H1 (cell line): ENCODE measurements at regions not wholly inside any gene's neighbourhood (a gene's known extent, or its start where the extent isn't known, plus 50 kb on each side); places are given as distances from the start of the nearest gene placed in this dataset.

ENCODE experiments used
- CTCF ChIP-seq, 3 experiments: IDR thresholded peaks; 1 replicate in 2 of 3; 2 replicates in 1 of 3; pipeline versions ENCODE4 v1.5.1 to v1.6.1; 2011; ENCODE audit warnings: low read length in 3 of 3, mild to moderate bottlenecking in 3 of 3, inconsistent platforms in 2 of 3, low read depth in 1 of 3, moderate library complexity in 1 of 3; ENCODE audit not compliant: insufficient read depth in 1 of 3; ENCODE audit errors: control extremely low read depth in 1 of 3
- EZH2 ChIP-seq: fragments of 200-600 bp; sonication (generic); IDR thresholded peaks from 2 replicates; pipeline ENCODE4 v1.7.1; 2012; ENCODE audit warnings: low read depth, mild to moderate bottlenecking, moderate library complexity, low read length, inconsistent platforms; ENCODE audit not compliant: severe bottlenecking
- JUN ChIP-seq: IDR thresholded peaks from 2 replicates; pipeline ENCODE4 v1.6.1; 2011; ENCODE audit warnings: low read depth, mild to moderate bottlenecking, improper control_type of control experiment, low read length
- NRF1 ChIP-seq: IDR thresholded peaks from 2 replicates; pipeline ENCODE4 v1.6.1; 2011; ENCODE audit warnings: mild to moderate bottlenecking, low read depth, low read length, improper control_type of control experiment
- POLR2A ChIP-seq, 2 experiments: IDR thresholded peaks; 1 replicate in 1 of 2; 2 replicates in 1 of 2; pipeline ENCODE4 v1.6.1; 2011; ENCODE audit warnings: low read depth in 2 of 2, low read length in 2 of 2, mild to moderate bottlenecking in 2 of 2; ENCODE audit errors: control extremely low read depth in 1 of 2
- RBBP5 ChIP-seq: IDR thresholded peaks from 2 replicates; pipeline ENCODE4 v1.7.1; 2012; ENCODE audit warnings: low read depth, mild to moderate bottlenecking, inconsistent platforms, low read length, moderate library complexity, borderline replicate concordance
- SIN3A ChIP-seq, 2 experiments: IDR thresholded peaks in 1 of 2; conservative IDR thresholded peaks in 1 of 2; 2 replicates each; pipeline ENCODE4 v1.6.1; 2011 to 2012; ENCODE audit warnings: low read length in 2 of 2, improper control_type of control experiment in 1 of 2, low read depth in 1 of 2, mild to moderate bottlenecking in 1 of 2
- SIX5 ChIP-seq: IDR thresholded peaks from 2 replicates; pipeline ENCODE4 v1.6.1; 2011; ENCODE audit warnings: mild to moderate bottlenecking, low read depth, low read length

- TF ChIP-seq POLR2A (IDR thresholded peaks at IDR 0.05; ENCODE audit: control extremely low read depth in 1 of 2, low read depth in 2 of 2, low read length in 2 of 2): no peak
- TF ChIP-seq CTCF (IDR thresholded peaks at IDR 0.05; ENCODE audit: control extremely low read depth in 1 of 3, insufficient read depth in 1 of 3, low read depth in 1 of 3, low read length in 3 of 3): no peak
- TF ChIP-seq EZH2: no peak
- TF ChIP-seq RBBP5: no peak
- TF ChIP-seq NRF1: no peak
- TF ChIP-seq SIX5: no peak
- TF ChIP-seq JUN: no peak
- TF ChIP-seq SIN3A (conservative IDR thresholded peaks at IDR 0.05 in 1 of 2, IDR thresholded peaks at IDR 0.05 in 1 of 2; ENCODE audit: low read depth in 1 of 2, low read length in 2 of 2): no peak
Measured at GRCh38 chr1:193562121-193562520, 375.7 kb upstream of the B3GALT2 start.
